Ishikawa (cell line): ENCODE measurements at regions not wholly inside any gene's neighbourhood (a gene's known extent, or its start where the extent isn't known, plus 50 kb on each side); places are given as distances from the start of the nearest gene placed in this dataset.

Experiments used
- CREB1 ChIP-seq: IDR thresholded peaks from 2 replicates; pipeline ENCODE4 v1.6.1; 2012; ENCODE audit warnings: low read depth
- EP300 ChIP-seq: IDR thresholded peaks from 2 replicates; pipeline ENCODE4 v1.6.1; 2012; ENCODE audit warnings: borderline replicate concordance
- ZBTB7A ChIP-seq: IDR thresholded peaks from 2 replicates; pipeline ENCODE4 v1.6.1; 2012; ENCODE audit warnings: low read depth

DNA sequence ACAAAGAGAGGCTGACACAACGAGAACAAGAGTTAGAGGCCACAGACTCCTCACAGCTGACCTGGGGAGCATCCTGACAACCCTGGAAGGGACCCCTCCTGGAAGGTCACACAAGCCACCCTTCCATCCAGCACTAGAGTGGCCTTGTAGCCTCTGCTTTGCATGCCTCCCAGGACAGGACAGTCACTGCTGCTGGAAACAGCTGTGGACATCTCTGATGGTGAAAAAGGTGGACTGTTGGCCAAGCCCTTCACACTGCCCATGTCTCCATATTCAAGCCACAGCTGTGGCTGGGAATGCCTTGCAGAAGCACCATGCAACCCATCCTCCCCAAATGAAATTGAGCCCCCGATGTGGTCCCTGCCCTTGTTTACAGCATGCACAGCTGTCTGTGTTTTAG lies 102.1 kb upstream of the SRSF6 start:
- TF ChIP-seq CREB1, result no peak
- TF ChIP-seq EP300, result no peak
- no peak for TF ChIP-seq ZBTB7A
